Gastrocnemius medialis (tissue), 4 donors: ENCODE measurements at regions not wholly inside any gene's neighbourhood (a gene's known extent, or its start where the extent isn't known, plus 50 kb on each side); places are given as distances from the start of the nearest gene placed in this dataset.
"Not testable (repeated sequence)": the region's sequence is repeated elsewhere in the genome, so short reads cannot be mapped to it uniquely, and the experiment has no call there.

ENCODE experiments used
- ATAC-seq, 2 donors: fragments of 150-250 bp; one replicate each; pipeline ENCODE4 v1.9.1; 2016
- DNase-seq, 2 donors: peaks; one replicate each; pipeline ENCODE4 v3.0.0-alpha.2; 2019
- H3K27ac ChIP-seq, 4 donors: fragments of 200-600 bp; sonication (generic); 1 replicate in 1 of 4; 2 replicates in 3 of 4; pipeline ENCODE4 v1.5.1; 2016 to 2018; ENCODE audit warnings: mild to moderate bottlenecking in 2 of 4, moderate library complexity in 1 of 4
- H3K27me3 ChIP-seq, 3 donors: fragments of 200-600 bp; sonication (generic) in 2 of 3; 1 replicate in 1 of 3; 2 replicates in 2 of 3; pipeline versions ENCODE4 v1.5.1 to v1.6.0; 2016 to 2019; ENCODE audit warnings: mild to moderate bottlenecking in 1 of 3, moderate library complexity in 1 of 3
- H3K36me3 ChIP-seq, 2 donors: fragments of 200-600 bp; sonication (generic) in 1 of 2; one replicate each; pipeline ENCODE4 v1.5.1; 2017 to 2018
- H3K4me1 ChIP-seq, 2 donors: fragments of 200-600 bp; sonication (generic) in 1 of 2; one replicate each; pipeline ENCODE4 v1.5.1; 2016 to 2017; ENCODE audit warnings: mild to moderate bottlenecking in 2 of 2
- H3K4me3 ChIP-seq, 4 donors: fragments of 200-600 bp; sonication (generic) in 3 of 4; 1 replicate in 1 of 4; 2 replicates in 3 of 4; pipeline ENCODE4 v1.5.1; 2016 to 2019; ENCODE audit warnings: mild to moderate bottlenecking in 2 of 4
- H3K9me3 ChIP-seq, 3 donors: fragments of 200-600 bp; sonication (generic) in 2 of 3; 1 replicate in 1 of 3; 2 replicates in 2 of 3; pipeline ENCODE4 v1.5.1; 2016 to 2019
- POLR2A ChIP-seq, 2 donors: fragments of 450-650 bp; IDR thresholded peaks; one replicate each; pipeline ENCODE4 v1.6.1; 2017; ENCODE audit warnings: antibody characterized with exemption in 2 of 2, mild to moderate bottlenecking in 2 of 2, moderate library complexity in 2 of 2
- in situ Hi-C, 4 donors: fragments of 200-750 bp; cut with MboI; loops; one replicate each; pipeline versions ENCODE4 v1.15.0 to v1.8.0; 2017; ENCODE audit warnings: low sequenced_read_pairs in 4 of 4
- intact Hi-C: fragments of 100-400 bp; cut with DNase I; formaldehyde crosslinking; loops from one replicate; pipeline ENCODE4 v1.15.1; 2023; ENCODE audit warnings: low total_unique reads
- TF ChIP-seq, protein P1 (sequence below), 5 experiments: fragments of 450-650 bp in 3 of 5; fragments of 200-600 bp in 2 of 5; sonication (generic) in 2 of 5; IDR thresholded peaks in 4 of 5; conservative IDR thresholded peaks in 1 of 5; 1 replicate in 4 of 5; 2 replicates in 1 of 5; pipeline ENCODE4 v1.5.1; 2016 to 2019; ENCODE audit warnings: antibody characterized with exemption in 5 of 5, mild to moderate bottlenecking in 3 of 5, moderate library complexity in 3 of 5

DNA sequence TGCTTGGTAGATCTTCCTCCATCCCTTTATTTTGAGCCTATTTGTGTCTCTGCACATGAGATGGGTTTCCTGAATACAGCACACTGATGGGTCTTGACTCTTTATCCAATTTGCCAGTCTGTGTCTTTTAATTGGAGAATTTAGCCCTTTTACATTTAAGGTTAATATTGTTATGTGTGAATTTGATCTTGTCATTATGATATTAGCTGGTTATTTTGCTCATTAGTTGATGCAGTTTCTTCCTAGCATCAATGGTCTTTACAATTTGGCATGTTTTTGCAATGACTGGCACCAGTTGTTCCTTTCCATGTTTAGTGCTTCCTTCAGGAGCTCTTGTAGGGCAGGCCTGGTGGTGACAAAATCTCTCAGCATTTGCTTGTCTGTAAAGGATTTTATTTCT is 72.4 kb downstream of the HNRNPD start:
- intact Hi-C loops, ATAC-seq, in situ Hi-C loops: not testable (repeated sequence)

DNA sequence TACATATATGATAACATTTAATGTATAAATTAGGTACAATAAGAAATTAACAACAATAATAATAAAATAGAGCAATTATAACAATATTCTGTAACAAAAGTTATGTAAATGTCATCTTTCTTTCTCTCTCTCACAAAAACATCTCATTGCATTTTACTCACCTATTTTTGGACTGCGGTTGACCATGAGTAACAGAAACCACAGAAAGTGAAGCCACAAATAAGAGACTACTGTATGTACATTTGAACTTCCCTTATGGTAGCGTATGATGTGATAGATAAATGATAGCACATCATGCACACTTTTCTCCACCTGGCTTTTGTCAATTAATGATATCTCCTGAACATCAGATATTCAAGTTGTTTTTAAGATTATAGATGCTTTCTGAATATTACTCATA is 80.5 kb downstream of the HNRNPD start:
- TF ChIP-seq, protein P1, sequence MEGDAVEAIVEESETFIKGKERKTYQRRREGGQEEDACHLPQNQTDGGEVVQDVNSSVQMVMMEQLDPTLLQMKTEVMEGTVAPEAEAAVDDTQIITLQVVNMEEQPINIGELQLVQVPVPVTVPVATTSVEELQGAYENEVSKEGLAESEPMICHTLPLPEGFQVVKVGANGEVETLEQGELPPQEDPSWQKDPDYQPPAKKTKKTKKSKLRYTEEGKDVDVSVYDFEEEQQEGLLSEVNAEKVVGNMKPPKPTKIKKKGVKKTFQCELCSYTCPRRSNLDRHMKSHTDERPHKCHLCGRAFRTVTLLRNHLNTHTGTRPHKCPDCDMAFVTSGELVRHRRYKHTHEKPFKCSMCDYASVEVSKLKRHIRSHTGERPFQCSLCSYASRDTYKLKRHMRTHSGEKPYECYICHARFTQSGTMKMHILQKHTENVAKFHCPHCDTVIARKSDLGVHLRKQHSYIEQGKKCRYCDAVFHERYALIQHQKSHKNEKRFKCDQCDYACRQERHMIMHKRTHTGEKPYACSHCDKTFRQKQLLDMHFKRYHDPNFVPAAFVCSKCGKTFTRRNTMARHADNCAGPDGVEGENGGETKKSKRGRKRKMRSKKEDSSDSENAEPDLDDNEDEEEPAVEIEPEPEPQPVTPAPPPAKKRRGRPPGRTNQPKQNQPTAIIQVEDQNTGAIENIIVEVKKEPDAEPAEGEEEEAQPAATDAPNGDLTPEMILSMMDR (IDR thresholded peaks at IDR 0.05 in 4 of 5, conservative IDR thresholded peaks at IDR 0.05 in 1 of 5): no peak
- no peak for TF ChIP-seq POLR2A (IDR thresholded peaks at IDR 0.05)
- intact Hi-C loops: no loop called here
- DNase-seq: no peak
- no peaks in the 10 kb centered on the region for H3K36me3 ChIP-seq
- ATAC-seq: no peak
- no peaks in the 10 kb centered on the region for H3K9me3 ChIP-seq
- in situ Hi-C loops: loop anchor here in 1 of 4 donors (25.0 kb wide), 1 partner anchor 831 kb away; the partner anchor contains the start of gene RASGEF1B
- no peaks in the 10 kb centered on the region for H3K4me1 ChIP-seq
- H3K4me3 ChIP-seq: no peak overlapping the region
- no peaks in the 10 kb centered on the region for H3K27me3 ChIP-seq
- no peak overlapping the region for H3K27ac ChIP-seq

More for the DNA sequence above, 72.4 kb downstream of the HNRNPD start:
- H3K27me3 ChIP-seq, H3K9me3 ChIP-seq, H3K4me1 ChIP-seq, DNase-seq, H3K27ac ChIP-seq, H3K4me3 ChIP-seq, H3K36me3 ChIP-seq: not testable (repeated sequence)

DNA sequence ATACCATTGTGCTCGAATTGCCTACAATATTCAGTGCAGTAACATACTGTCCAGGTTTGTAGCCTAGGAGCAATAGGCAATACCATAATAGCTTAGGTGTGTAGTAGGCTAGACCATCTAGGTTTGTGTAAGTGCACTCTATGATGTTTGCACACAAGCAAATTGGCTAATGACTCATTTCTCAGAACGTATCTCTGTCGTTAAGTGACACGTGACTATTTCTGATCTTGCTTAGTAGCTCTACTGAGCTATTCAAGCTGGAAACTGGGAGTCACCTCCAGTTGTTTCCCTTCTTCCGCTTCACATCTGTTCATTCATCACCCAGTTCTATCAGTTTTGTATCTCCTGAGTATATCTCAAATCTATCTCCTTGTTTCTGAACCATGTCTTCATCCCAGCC is 86.1 kb downstream of the HNRNPD start:
- in situ Hi-C loops (loop anchor here in 3 of 4 donors (5.0 to 25.0 kb wide), 4 partner anchors 77 to 825 kb away; partner anchors contain the start of genes HNRNPD (in 1 of the 3) and RASGEF1B (in 1 of the 3)), intact Hi-C loops (loop anchor here (10.0 kb wide), 1 partner anchor 137 kb away; no protein-coding TSS in a partner anchor)
- no peak overlapping the region for H3K27ac ChIP-seq
- ATAC-seq: no peak
- H3K36me3 ChIP-seq: no peaks in the 10 kb centered on the region
- H3K4me3 ChIP-seq: no peak overlapping the region
- no peak for DNase-seq
- no peaks in the 10 kb centered on the region for H3K27me3 ChIP-seq
- TF ChIP-seq, protein P1 (IDR thresholded peaks at IDR 0.05 in 4 of 5, conservative IDR thresholded peaks at IDR 0.05 in 1 of 5): no peak
- TF ChIP-seq POLR2A (IDR thresholded peaks at IDR 0.05): no peak
- peaks cover 0 to 3% of the 10 kb centered on the region in 2 donors for H3K4me1 ChIP-seq
- no peaks in the 10 kb centered on the region for H3K9me3 ChIP-seq

DNA sequence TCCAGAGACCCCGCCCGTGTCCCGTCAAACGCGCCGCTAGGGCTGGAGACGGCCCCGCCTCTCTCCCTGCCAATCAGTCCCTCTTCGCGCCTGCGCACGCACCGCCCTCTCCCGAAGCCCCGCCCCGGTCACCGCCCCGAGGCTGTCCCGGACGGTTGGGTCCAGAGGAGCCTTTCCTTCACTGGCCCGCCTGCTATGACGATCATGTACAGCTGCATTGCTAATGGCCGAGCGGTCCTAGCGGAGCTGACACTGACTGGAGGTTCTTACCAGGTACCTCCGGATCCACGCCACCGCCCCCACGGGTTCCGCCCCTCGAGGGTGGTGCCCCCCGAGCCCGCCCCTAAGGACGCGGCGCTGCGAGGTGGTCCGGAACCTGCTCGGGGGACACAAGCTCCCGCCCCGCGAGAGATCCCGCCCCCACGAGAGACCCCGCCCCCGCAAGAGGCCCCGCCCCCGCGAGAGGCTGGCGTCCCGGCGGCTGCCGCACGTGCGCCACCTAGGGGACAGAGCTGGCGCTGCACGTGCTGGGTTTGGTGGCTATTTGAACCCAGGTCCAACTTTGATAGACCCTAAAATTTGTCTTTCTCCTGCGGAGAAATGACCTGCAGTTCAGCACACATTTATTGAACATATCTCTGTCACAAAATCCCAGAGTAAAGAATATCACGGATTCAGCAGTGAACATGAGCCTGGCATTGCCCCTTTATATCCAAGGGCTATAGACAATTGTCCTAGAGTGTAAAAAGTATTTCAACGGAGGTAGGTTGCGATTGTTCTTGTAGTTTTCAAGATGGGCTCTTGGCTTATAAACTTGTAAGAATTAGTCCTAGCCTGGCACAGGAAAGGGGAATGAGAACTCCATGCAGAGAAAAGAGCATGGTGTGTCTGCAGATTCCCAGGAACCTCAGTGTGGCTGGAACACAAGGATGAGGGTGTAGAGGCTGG is 88.7 kb downstream of the HNRNPD start:
- DNase-seq (peak; percentile 96 to 99), ATAC-seq (peak; percentile 100)
- TF ChIP-seq POLR2A (IDR thresholded peaks at IDR 0.05): no peak
- TF ChIP-seq, protein P1 (IDR thresholded peaks at IDR 0.05 in 4 of 5, conservative IDR thresholded peaks at IDR 0.05 in 1 of 5): peak; percentile 71 to 97 (median 77)
- peaks cover 0 to 3% of the 10 kb centered on the region in 2 donors for H3K4me1 ChIP-seq
- intact Hi-C loops: loop anchor here (2.0 to 10.0 kb wide), 3 partner anchors 90 to 813 kb away; partner anchors contain the start of gene RASGEF1B
- in situ Hi-C loops: loop anchor here in 3 of 4 donors (5.0 to 25.0 kb wide), 4 partner anchors 80 to 823 kb away; partner anchors contain the start of genes HNRNPD (in 1 of the 3) and RASGEF1B (in 1 of the 3)
- peak overlapping the region; percentile 58 to 68 (median 62) for H3K4me3 ChIP-seq
- H3K9me3 ChIP-seq: no peaks in the 10 kb centered on the region
- peak overlapping the region; percentile 67 to 81 (median 74) for H3K27ac ChIP-seq
- H3K27me3 ChIP-seq: no peaks in the 10 kb centered on the region
- H3K36me3 ChIP-seq: no peaks in the 10 kb centered on the region

DNA sequence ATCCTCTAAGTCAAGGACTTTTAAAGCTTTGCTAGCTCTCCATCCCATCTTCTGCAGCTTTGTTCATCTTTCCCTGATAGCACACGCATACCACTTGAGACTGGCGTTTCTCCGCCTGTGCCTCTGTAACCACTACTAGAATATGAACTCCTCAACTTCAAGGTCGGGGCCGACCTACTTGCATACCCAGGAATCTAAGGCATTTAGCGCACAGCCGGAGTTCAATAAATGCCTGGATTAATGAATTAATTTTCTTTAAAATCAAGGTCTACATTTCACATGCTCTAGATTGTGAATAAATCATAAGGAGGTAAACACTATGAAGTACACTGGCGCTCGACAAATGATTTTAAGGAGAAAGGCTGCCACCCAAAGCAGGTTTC is 89.3 kb downstream of the HNRNPD start:
- ATAC-seq: peak; percentile 3 to 9
- H3K9me3 ChIP-seq: no peaks in the 10 kb centered on the region
- peak overlapping the region; percentile 39 to 81 (median 72) for H3K27ac ChIP-seq
- H3K4me1 ChIP-seq: peaks cover 0 to 3% of the 10 kb centered on the region in 2 donors
- no peaks in the 10 kb centered on the region for H3K36me3 ChIP-seq
- no peaks in the 10 kb centered on the region for H3K27me3 ChIP-seq
- DNase-seq: no peak
- H3K4me3 ChIP-seq: peak overlapping the region; percentile 58 to 68 (median 62)
- intact Hi-C loops (loop anchor here (2.0 to 10.0 kb wide), 3 partner anchors 90 to 812 kb away; partner anchors contain the start of gene RASGEF1B), in situ Hi-C loops (loop anchor here in 3 of 4 donors (10.0 to 25.0 kb wide), 3 partner anchors 80 to 822 kb away; partner anchors contain the start of gene RASGEF1B (in 1 of the 3))
- no peak for TF ChIP-seq POLR2A (IDR thresholded peaks at IDR 0.05)
- TF ChIP-seq, protein P1 (IDR thresholded peaks at IDR 0.05 in 4 of 5, conservative IDR thresholded peaks at IDR 0.05 in 1 of 5): no peak
